ENCODE measurements at regions not wholly inside any gene's neighbourhood (a gene's known extent, or its start where the extent isn't known, plus 50 kb on each side); places are given as distances from the start of the nearest gene placed in this dataset.

GRCh38 chr2:12083081-12083581 lies 336.7 kb downstream of the LPIN1 start:
- BruUV-seq (replicated peaks) = no TSS peak
- CTCF ChIA-PET = no interaction called here

More at GRCh38 chr2:12083081-12083581, 336.7 kb downstream of the LPIN1 start:
- Histone ChIP-seq H3K9me1 (replicated peaks; ENCODE audit: control insufficient read depth, extremely low read depth, insufficient read depth, low read length) (no peaks in the 10 kb centered on the region), H3K27me3 (ENCODE audit: control insufficient read depth in 2 of 2, insufficient read depth in 2 of 2, low read length in 2 of 2) (no peaks in the 10 kb centered on the region), H3K4me3 (replicated peaks in 1 of 3; ENCODE audit: insufficient read depth in 1 of 3, low read depth in 1 of 3, low read length in 3 of 3) (no peak overlapping the region), H2AFZ (ENCODE audit: low read depth, low read length) (no peak overlapping the region), H3K79me2 (ENCODE audit: control insufficient read depth, insufficient read depth, low read length) (no peaks in the 10 kb centered on the region), H3K4me2 (ENCODE audit: insufficient read depth, low read length) (no peak overlapping the region), H3K36me3 (ENCODE audit: control insufficient read depth in 2 of 2, extremely low read depth in 1 of 2, insufficient read depth in 2 of 2, low read length in 2 of 2) (no peaks in the 10 kb centered on the region), H3K4me1 (ENCODE audit: control insufficient read depth, extremely low read depth, insufficient read depth, low read length) (no peaks in the 10 kb centered on the region), H3K27ac (ENCODE audit: insufficient read depth, low read depth, low read length) (no peak overlapping the region), H3K9ac (replicated peaks; ENCODE audit: extremely low read depth, insufficient read depth, low read length) (no peak overlapping the region), H3K9me3 (replicated peaks; ENCODE audit: control insufficient read depth, insufficient read depth, low read length) (no peaks in the 10 kb centered on the region), H4K20me1 (replicated peaks; ENCODE audit: control insufficient read depth, extremely low read depth, insufficient read depth, low read length) (no peaks in the 10 kb centered on the region)
- POLR2A ChIA-PET = no interaction called here
- FAIRE-seq = no peak
- DNase-seq (ENCODE audit: low read depth, low spot score) = no peak
- TF ChIP-seq GATA2 (IDR thresholded peaks at IDR 0.05; ENCODE audit: insufficient read depth, insufficient read length, low read depth, low read length) = no peak
- TF ChIP-seq JUN (IDR thresholded peaks at IDR 0.05; ENCODE audit: borderline replicate concordance, insufficient read depth, insufficient read length, low read depth) = no peak
- TF ChIP-seq POLR2A (IDR thresholded peaks at IDR 0.05; ENCODE audit: low read depth, low read length) = no peak
- no peak for TF ChIP-seq MYC (IDR thresholded peaks at IDR 0.05; ENCODE audit: low read depth, low read length)
- no peak for TF ChIP-seq POLR2AphosphoS5 (IDR thresholded peaks at IDR 0.05; ENCODE audit: insufficient read depth, low read depth, low read length)
- no peak for TF ChIP-seq FOS (IDR thresholded peaks at IDR 0.05; ENCODE audit: borderline replicate concordance, insufficient read depth, low read length)
- TF ChIP-seq EZH2 (IDR thresholded peaks at IDR 0.05; ENCODE audit: borderline replicate concordance, low read depth, low read length, severe bottlenecking) = no peak
- TF ChIP-seq CTCF (IDR thresholded peaks at IDR 0.05; ENCODE audit: extremely low read depth in 1 of 2, insufficient read depth in 1 of 2, low read depth in 1 of 2, low read length in 2 of 2) = no peak
- no peak for TF ChIP-seq MAX (IDR thresholded peaks at IDR 0.05; ENCODE audit: insufficient read depth, insufficient read length)
- intact Hi-C loops (cut with micrococcal nuclease) (no loop called here), dilution Hi-C loops (cut with MboI; ENCODE audit: extremely low pct_ligation_motif_present, low sequenced_read_pairs) (no loop called here)

All from endothelial cell of umbilical vein (primary cell).